ENCODE measurements at regions not wholly inside any gene's neighbourhood (a gene's known extent, or its start where the extent isn't known, plus 50 kb on each side); places are given as distances from the start of the nearest gene placed in this dataset.

DNA sequence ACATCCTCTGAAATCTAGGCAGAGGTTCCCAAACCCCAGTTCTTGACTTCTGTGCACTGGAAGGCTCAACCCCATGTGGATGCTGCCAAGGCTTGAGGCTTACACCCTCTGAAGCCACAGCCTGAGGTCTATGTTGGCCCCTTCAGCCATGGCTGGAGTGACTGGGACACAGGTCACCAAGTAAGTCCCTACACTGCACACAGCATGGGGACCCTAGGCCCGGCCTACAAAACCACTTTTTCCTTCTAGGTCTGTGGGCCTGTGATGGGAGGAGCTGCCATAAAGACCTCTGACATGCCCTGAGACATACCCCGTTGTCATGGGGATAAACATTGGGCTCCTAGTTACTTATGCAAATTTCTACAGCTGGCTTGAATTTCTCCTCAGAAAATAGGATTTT is 418.8 kb upstream of the CCNH start:
- TF ChIP-seq, protein P1, sequence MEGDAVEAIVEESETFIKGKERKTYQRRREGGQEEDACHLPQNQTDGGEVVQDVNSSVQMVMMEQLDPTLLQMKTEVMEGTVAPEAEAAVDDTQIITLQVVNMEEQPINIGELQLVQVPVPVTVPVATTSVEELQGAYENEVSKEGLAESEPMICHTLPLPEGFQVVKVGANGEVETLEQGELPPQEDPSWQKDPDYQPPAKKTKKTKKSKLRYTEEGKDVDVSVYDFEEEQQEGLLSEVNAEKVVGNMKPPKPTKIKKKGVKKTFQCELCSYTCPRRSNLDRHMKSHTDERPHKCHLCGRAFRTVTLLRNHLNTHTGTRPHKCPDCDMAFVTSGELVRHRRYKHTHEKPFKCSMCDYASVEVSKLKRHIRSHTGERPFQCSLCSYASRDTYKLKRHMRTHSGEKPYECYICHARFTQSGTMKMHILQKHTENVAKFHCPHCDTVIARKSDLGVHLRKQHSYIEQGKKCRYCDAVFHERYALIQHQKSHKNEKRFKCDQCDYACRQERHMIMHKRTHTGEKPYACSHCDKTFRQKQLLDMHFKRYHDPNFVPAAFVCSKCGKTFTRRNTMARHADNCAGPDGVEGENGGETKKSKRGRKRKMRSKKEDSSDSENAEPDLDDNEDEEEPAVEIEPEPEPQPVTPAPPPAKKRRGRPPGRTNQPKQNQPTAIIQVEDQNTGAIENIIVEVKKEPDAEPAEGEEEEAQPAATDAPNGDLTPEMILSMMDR (IDR thresholded peaks at IDR 0.05) = no peak
- no peak for TF ChIP-seq GABPA (IDR thresholded peaks at IDR 0.05; ENCODE audit: low read depth)
- TF ChIP-seq EP300 (IDR thresholded peaks at IDR 0.05; ENCODE audit: borderline replicate concordance in 1 of 2, low read depth in 1 of 2, low read length in 1 of 2) = no peak
- TF ChIP-seq JUND (IDR thresholded peaks at IDR 0.05) = no peak
- no peak for TF ChIP-seq NFIC (IDR thresholded peaks at IDR 0.05; ENCODE audit: borderline replicate concordance)
- TF ChIP-seq RXRA (IDR thresholded peaks at IDR 0.05; ENCODE audit: borderline replicate concordance, low read depth) = no peak
- TF ChIP-seq, protein P2, sequence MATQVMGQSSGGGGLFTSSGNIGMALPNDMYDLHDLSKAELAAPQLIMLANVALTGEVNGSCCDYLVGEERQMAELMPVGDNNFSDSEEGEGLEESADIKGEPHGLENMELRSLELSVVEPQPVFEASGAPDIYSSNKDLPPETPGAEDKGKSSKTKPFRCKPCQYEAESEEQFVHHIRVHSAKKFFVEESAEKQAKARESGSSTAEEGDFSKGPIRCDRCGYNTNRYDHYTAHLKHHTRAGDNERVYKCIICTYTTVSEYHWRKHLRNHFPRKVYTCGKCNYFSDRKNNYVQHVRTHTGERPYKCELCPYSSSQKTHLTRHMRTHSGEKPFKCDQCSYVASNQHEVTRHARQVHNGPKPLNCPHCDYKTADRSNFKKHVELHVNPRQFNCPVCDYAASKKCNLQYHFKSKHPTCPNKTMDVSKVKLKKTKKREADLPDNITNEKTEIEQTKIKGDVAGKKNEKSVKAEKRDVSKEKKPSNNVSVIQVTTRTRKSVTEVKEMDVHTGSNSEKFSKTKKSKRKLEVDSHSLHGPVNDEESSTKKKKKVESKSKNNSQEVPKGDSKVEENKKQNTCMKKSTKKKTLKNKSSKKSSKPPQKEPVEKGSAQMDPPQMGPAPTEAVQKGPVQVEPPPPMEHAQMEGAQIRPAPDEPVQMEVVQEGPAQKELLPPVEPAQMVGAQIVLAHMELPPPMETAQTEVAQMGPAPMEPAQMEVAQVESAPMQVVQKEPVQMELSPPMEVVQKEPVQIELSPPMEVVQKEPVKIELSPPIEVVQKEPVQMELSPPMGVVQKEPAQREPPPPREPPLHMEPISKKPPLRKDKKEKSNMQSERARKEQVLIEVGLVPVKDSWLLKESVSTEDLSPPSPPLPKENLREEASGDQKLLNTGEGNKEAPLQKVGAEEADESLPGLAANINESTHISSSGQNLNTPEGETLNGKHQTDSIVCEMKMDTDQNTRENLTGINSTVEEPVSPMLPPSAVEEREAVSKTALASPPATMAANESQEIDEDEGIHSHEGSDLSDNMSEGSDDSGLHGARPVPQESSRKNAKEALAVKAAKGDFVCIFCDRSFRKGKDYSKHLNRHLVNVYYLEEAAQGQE (IDR thresholded peaks at IDR 0.05; ENCODE audit: low read depth, low read length) = no peak
- no peak for TF ChIP-seq RAD21 (IDR thresholded peaks at IDR 0.05; ENCODE audit: low read length)
- no peak for TF ChIP-seq POLR2AphosphoS5 (IDR thresholded peaks at IDR 0.05; ENCODE audit: low read depth, low read length)
- no peak for TF ChIP-seq ELF1 (IDR thresholded peaks at IDR 0.05)
- TF ChIP-seq TAF1 (IDR thresholded peaks at IDR 0.05; ENCODE audit: borderline replicate concordance, low read depth, low read length) = no peak
- TF ChIP-seq, protein P3, sequence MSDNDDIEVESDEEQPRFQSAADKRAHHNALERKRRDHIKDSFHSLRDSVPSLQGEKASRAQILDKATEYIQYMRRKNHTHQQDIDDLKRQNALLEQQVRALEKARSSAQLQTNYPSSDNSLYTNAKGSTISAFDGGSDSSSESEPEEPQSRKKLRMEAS (IDR thresholded peaks at IDR 0.05; ENCODE audit: low read depth) = no peak
- no peak for TF ChIP-seq FOXM1 (IDR thresholded peaks at IDR 0.05; ENCODE audit: low read depth)
- no peak for TF ChIP-seq ZBTB33 (IDR thresholded peaks at IDR 0.05; ENCODE audit: borderline replicate concordance, low read depth)

Measured in SK-N-SH (cell line).